B cell (primary cell): ENCODE measurements at regions not wholly inside any gene's neighbourhood (a gene's known extent, or its start where the extent isn't known, plus 50 kb on each side); places are given as distances from the start of the nearest gene placed in this dataset.

Experiments
- ATAC-seq: fragments of 200-7000 bp; cut with Tn5 transposase; one replicate; pipeline ENCODE4 v1.10.0; 2021; ENCODE audit warnings: low read depth, mild to moderate bottlenecking, moderate number of reproducible peaks, moderate library complexity
- CTCF ChIA-PET: fragments of 350-600 bp; sonication (Branson Sonifier 250); formaldehyde crosslinking; loops from one replicate; lab custom pipeline; 2021; ENCODE audit warnings: antibody characterized with exemption, inconsistent platforms; lab: Charles Lee
- POLR2A ChIA-PET: fragments of 350-600 bp; sonication (Branson Sonifier 250); formaldehyde crosslinking; loops from one replicate; lab custom pipeline; 2021; ENCODE audit warnings: antibody characterized with exemption; lab: Charles Lee
- DNase-seq: peaks from one replicate; pipeline ENCODE4 v3.0.0; 2013
- H2AFZ ChIP-seq: 2 replicates; pipeline ENCODE4 v1.6.1; 2012; ENCODE audit warnings: mild to moderate bottlenecking, low read depth, low read length; ENCODE audit not compliant: insufficient read depth, poor library complexity, severe bottlenecking
- H3K27ac ChIP-seq, 2 donors: 1 replicate in 1 of 2; 2 replicates in 1 of 2; pipeline ENCODE4 v1.5.1; 2012 to 2013; ENCODE audit warnings: low read length in 2 of 2, mild to moderate bottlenecking in 2 of 2, moderate library complexity in 1 of 2
- H3K27me3 ChIP-seq, 4 experiments: fragments of 200-600 bp in 1 of 4; sonication (generic) in 1 of 4; replicated peaks in 1 of 4; 1 replicate in 2 of 4; 2 replicates in 2 of 4; pipeline versions ENCODE4 v1.6.1 to v1.7.0; 2013 to 2016; ENCODE audit warnings: low read length in 3 of 4, mild to moderate bottlenecking in 2 of 4, mixed read lengths in 1 of 4, moderate library complexity in 1 of 4; ENCODE audit not compliant: insufficient read depth in 4 of 4, control insufficient read depth in 3 of 4; ENCODE audit errors: control extremely low read depth in 1 of 4
- H3K36me3 ChIP-seq, 2 experiments: replicated peaks in 1 of 2; 1 replicate in 1 of 2; 2 replicates in 1 of 2; pipeline versions ENCODE4 v1.6.1 to v1.7.1; 2013; ENCODE audit warnings: low read length in 1 of 2; ENCODE audit not compliant: insufficient read depth in 2 of 2, control insufficient read depth in 1 of 2; ENCODE audit errors: control extremely low read depth in 1 of 2, extremely low read depth in 1 of 2
- H3K4me1 ChIP-seq, 2 donors: fragments of 200-600 bp in 1 of 2; sonication (generic) in 1 of 2; 1 replicate in 1 of 2; 2 replicates in 1 of 2; pipeline versions ENCODE4 v1.5.1 to v1.6.1; 2013 to 2017; ENCODE audit warnings: low read length in 2 of 2; ENCODE audit not compliant: control insufficient read depth in 2 of 2, insufficient read depth in 2 of 2
- H3K4me2 ChIP-seq: replicated peaks from 2 replicates; pipeline ENCODE3; 2012; ENCODE audit warnings: mild to moderate bottlenecking, low read depth, low read length; ENCODE audit not compliant: poor library complexity, severe bottlenecking
- H3K4me3 ChIP-seq, 5 experiments: fragments of 200-600 bp in 1 of 5; sonication (generic) in 1 of 5; 1 replicate in 3 of 5; 2 replicates in 2 of 5; pipeline versions ENCODE4 v1.5.1 to v1.7.0; 2011 to 2016; ENCODE audit warnings: low read length in 4 of 5, mild to moderate bottlenecking in 4 of 5, low read depth in 2 of 5, control low read depth in 1 of 5, moderate library complexity in 1 of 5; ENCODE audit not compliant: insufficient read depth in 1 of 5; ENCODE audit errors: control extremely low read depth in 1 of 5, extremely low read depth in 1 of 5
- H3K79me2 ChIP-seq: fragments of 200-600 bp; sonication (generic); one replicate; pipeline ENCODE4 v1.6.0; 2016; ENCODE audit warnings: low read length; ENCODE audit not compliant: control insufficient read depth, insufficient read depth
- H3K9ac ChIP-seq: fragments of 200-600 bp; sonication (generic); 2 replicates; pipeline ENCODE4 v1.6.1; 2017; ENCODE audit warnings: mild to moderate bottlenecking, low read length, moderate library complexity
- H3K9me3 ChIP-seq, 3 donors: one replicate each; pipeline versions ENCODE4 v1.6.1 to v1.7.1; 2013; ENCODE audit warnings: low read length in 2 of 3; ENCODE audit not compliant: control insufficient read depth in 2 of 3, insufficient read depth in 1 of 3; ENCODE audit errors: control extremely low read depth in 1 of 3
- H4K20me1 ChIP-seq: 2 replicates; pipeline ENCODE4 v1.6.0; 2012; ENCODE audit warnings: mild to moderate bottlenecking, low read length; ENCODE audit not compliant: insufficient read depth, control insufficient read depth, poor library complexity, severe bottlenecking
- H3K27ac Mint-ChIP-seq: one replicate; pipeline ENCODE4 v1.8.0; 2021; ENCODE audit warnings: mixed read lengths
- H3K27me3 Mint-ChIP-seq: one replicate; pipeline ENCODE4 v1.8.0; 2021; ENCODE audit warnings: mixed read lengths
- H3K4me1 Mint-ChIP-seq: one replicate; pipeline ENCODE4 v1.8.0; 2021; ENCODE audit warnings: mixed read lengths
- H3K4me3 Mint-ChIP-seq: one replicate; pipeline ENCODE4 v1.8.0; 2021; ENCODE audit warnings: mixed read lengths
- H3K9me3 Mint-ChIP-seq: one replicate; pipeline ENCODE4 v1.8.0; 2022; ENCODE audit warnings: mixed read lengths; ENCODE audit not compliant: insufficient read depth
- CTCF ChIP-seq: fragments of 200-600 bp; IDR thresholded peaks from one replicate; pipeline ENCODE4 v1.8.0; 2022; ENCODE audit warnings: antibody characterized with exemption, mild to moderate bottlenecking
- EZH2 ChIP-seq: IDR thresholded peaks from 2 replicates; pipeline ENCODE4 v1.6.1; 2012; ENCODE audit warnings: borderline replicate concordance, low read depth, mild to moderate bottlenecking, moderate library complexity, low read length; ENCODE audit not compliant: insufficient read depth, poor library complexity, severe bottlenecking
- WGBS: methylation state at CpG from one replicate; pipeline ENCODE4 v1.1.5; 2013; ENCODE audit warnings: missing lambda C conversion rate; ENCODE audit not compliant: insufficient coverage; 5-methylcytosine and 5-hydroxymethylcytosine counted together
- intact Hi-C: fragments of 100-400 bp; cut with micrococcal nuclease; formaldehyde crosslinking; loops from one replicate; pipeline ENCODE4 v1.10.0; 2022

- Histone ChIP-seq H3K4me1 (peaks cover 76 to 82% of the 10 kb centered on the region in 2 donors), H3K27ac (peak overlapping the region; percentile 11 to 85), H3K27me3 (no peaks in the 10 kb centered on the region), H2AFZ (peak overlapping the region; percentile 38), H3K9me3 (peaks cover 0 to 4% (median 0%) of the 10 kb centered on the region in 3 donors), H3K36me3 (no peaks in the 10 kb centered on the region), H4K20me1 (no peaks in the 10 kb centered on the region), H3K79me2 (peaks cover 6% of the 10 kb centered on the region), H3K4me3 (no peak overlapping the region), H3K4me2 (peak overlapping the region; percentile 59), H3K9ac (no peak overlapping the region)
- ChIA-PET CTCF (no interaction called here), POLR2A (interaction anchor here (0.9 kb wide), 1 partner anchor 380 kb away, joined by 3 read pairs; no protein-coding TSS in a partner anchor)
- Mint-ChIP-seq H3K27ac (peak overlapping the region; percentile 93), H3K9me3 (no peaks in the 10 kb centered on the region), H3K4me1 (peaks cover 79% of the 10 kb centered on the region), H3K27me3 (no peaks in the 10 kb centered on the region), H3K4me3 (peak overlapping the region; percentile 69)
- intact Hi-C loops, result loop anchor here (2.0 to 5.0 kb wide), 8 partner anchors 33 to 537 kb away; partner anchors contain the start of gene MEF2C
- WGBS, result 75% methylated on average over 5 of the region's 6 CpGs
- ATAC-seq (no peak), DNase-seq (no peak)
- TF ChIP-seq CTCF (no peak), EZH2 (no peak)
These were observed 386.7 kb upstream of the MEF2C start for GRCh38 chr5:89269721-89270120.

GRCh38 chr5:89268460-89268859 is 385.5 kb upstream of the MEF2C start:
- ChIA-PET POLR2A (no interaction called here), CTCF (interaction anchor here (0.9 to 1.6 kb wide), 3 partner anchors 13 to 539 kb away, joined by 3 to 6 read pairs (median 4); no protein-coding TSS in a partner anchor)
- H3K9ac ChIP-seq, result peak overlapping the region; percentile 15
- no peaks in the 10 kb centered on the region for H3K27me3 Mint-ChIP-seq
- H3K4me3 ChIP-seq, result peak overlapping the region in 1 of 5 experiments; percentile 6
- peaks cover 0 to 4% (median 0%) of the 10 kb centered on the region in 3 donors for H3K9me3 ChIP-seq
- H3K27ac ChIP-seq, result peak overlapping the region; percentile 74 to 85
- H3K4me2 ChIP-seq, result peak overlapping the region; percentile 59
- DNase-seq (peak; percentile 62), ATAC-seq (peak; percentile 45)
- H3K4me1 Mint-ChIP-seq, result peaks cover 71% of the 10 kb centered on the region
- no CpG with 5 or more reads among the region's 4 CpGs for WGBS
- H2AFZ ChIP-seq, result peak overlapping the region; percentile 45
- no peaks in the 10 kb centered on the region for H3K36me3 ChIP-seq
- intact Hi-C loops, result loop anchor here (2.0 to 5.0 kb wide), 3 partner anchors 34 to 174 kb away; no protein-coding TSS in a partner anchor
- no peaks in the 10 kb centered on the region for H3K27me3 ChIP-seq
- no peaks in the 10 kb centered on the region for H3K9me3 Mint-ChIP-seq
- no peaks in the 10 kb centered on the region for H4K20me1 ChIP-seq
- H3K4me3 Mint-ChIP-seq, result peak overlapping the region; percentile 51
- peaks cover 71 to 75% of the 10 kb centered on the region in 2 donors for H3K4me1 ChIP-seq
- peak overlapping the region; percentile 82 for H3K27ac Mint-ChIP-seq
- H3K79me2 ChIP-seq, result peaks cover 6% of the 10 kb centered on the region
- TF ChIP-seq EZH2 (no peak), CTCF (no peak)
